ENCODE measurements at regions not wholly inside any gene's neighbourhood (a gene's known extent, or its start where the extent isn't known, plus 50 kb on each side); places are given as distances from the start of the nearest gene placed in this dataset.

DNA sequence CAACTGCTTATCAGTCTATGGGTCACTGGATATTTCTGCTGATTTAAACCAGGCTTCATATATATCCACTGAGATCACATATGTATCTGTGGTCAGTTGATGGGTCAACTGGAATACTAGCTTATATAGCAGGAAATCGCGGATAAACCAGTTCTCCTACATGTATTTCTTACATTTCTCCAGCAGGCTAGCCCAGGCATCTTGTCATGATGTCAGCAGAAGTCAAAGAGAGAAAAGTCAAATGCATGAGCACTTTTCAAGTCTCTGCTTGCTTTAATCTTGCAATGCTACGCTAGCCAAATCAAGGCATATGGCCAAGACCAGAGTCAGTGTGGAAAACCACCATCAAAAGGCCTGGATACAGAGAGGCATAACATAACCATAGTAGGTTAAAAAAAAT lies 1008.8 kb upstream of the DIAPH2 start:
- no peak for TF ChIP-seq POLR2A (IDR thresholded peaks at IDR 0.05)
- TF ChIP-seq, protein P1, sequence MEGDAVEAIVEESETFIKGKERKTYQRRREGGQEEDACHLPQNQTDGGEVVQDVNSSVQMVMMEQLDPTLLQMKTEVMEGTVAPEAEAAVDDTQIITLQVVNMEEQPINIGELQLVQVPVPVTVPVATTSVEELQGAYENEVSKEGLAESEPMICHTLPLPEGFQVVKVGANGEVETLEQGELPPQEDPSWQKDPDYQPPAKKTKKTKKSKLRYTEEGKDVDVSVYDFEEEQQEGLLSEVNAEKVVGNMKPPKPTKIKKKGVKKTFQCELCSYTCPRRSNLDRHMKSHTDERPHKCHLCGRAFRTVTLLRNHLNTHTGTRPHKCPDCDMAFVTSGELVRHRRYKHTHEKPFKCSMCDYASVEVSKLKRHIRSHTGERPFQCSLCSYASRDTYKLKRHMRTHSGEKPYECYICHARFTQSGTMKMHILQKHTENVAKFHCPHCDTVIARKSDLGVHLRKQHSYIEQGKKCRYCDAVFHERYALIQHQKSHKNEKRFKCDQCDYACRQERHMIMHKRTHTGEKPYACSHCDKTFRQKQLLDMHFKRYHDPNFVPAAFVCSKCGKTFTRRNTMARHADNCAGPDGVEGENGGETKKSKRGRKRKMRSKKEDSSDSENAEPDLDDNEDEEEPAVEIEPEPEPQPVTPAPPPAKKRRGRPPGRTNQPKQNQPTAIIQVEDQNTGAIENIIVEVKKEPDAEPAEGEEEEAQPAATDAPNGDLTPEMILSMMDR (IDR thresholded peaks at IDR 0.05 in 4 of 5, conservative IDR thresholded peaks at IDR 0.05 in 1 of 5): no peak
- ATAC-seq: no peak
- no peak overlapping the region for H3K27ac ChIP-seq
- no peak for DNase-seq
- H3K4me3 ChIP-seq: no peak overlapping the region
- intact Hi-C loops (cut with DNase I; ENCODE audit: low total_unique reads) (no loop called here), in situ Hi-C loops (cut with MboI; ENCODE audit: low sequenced_read_pairs in 4 of 4) (no loop called here)
- H3K36me3 ChIP-seq: no peaks in the 10 kb centered on the region
- no peaks in the 10 kb centered on the region for H3K9me3 ChIP-seq
- no peaks in the 10 kb centered on the region for H3K4me1 ChIP-seq
- H3K27me3 ChIP-seq: no peaks in the 10 kb centered on the region

DNA sequence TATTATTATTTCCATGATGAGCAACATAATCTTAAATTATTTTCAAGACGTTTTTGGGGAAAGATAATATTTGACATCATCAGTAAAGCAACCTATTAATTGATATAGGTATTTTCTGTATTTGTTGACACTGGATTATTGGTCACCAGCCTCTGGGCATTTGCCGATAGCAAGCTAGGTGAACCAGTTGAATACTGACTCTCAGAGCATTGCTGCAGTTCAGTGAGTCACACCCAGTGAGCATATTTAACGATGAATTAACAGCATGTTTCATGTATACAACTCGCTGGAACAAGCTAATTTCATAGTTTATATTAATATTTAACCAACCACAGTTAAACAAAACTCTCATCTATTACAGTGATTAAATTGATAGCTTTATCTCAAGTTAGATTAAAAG lies 1006.0 kb upstream of the DIAPH2 start:
- no peak for TF ChIP-seq POLR2A (IDR thresholded peaks at IDR 0.05)
- TF ChIP-seq, protein P1 (IDR thresholded peaks at IDR 0.05 in 4 of 5, conservative IDR thresholded peaks at IDR 0.05 in 1 of 5): no peak
- no peaks in the 10 kb centered on the region for H3K9me3 ChIP-seq
- H3K36me3 ChIP-seq: no peaks in the 10 kb centered on the region
- no peak overlapping the region for H3K27ac ChIP-seq
- ATAC-seq: no peak
- H3K27me3 ChIP-seq: no peaks in the 10 kb centered on the region
- intact Hi-C loops (cut with DNase I; ENCODE audit: low total_unique reads): no loop called here
- no peak overlapping the region for H3K4me3 ChIP-seq
- no peak for DNase-seq
- no peaks in the 10 kb centered on the region for H3K4me1 ChIP-seq
- in situ Hi-C loops (cut with MboI; ENCODE audit: low sequenced_read_pairs in 4 of 4): no loop called here

DNA sequence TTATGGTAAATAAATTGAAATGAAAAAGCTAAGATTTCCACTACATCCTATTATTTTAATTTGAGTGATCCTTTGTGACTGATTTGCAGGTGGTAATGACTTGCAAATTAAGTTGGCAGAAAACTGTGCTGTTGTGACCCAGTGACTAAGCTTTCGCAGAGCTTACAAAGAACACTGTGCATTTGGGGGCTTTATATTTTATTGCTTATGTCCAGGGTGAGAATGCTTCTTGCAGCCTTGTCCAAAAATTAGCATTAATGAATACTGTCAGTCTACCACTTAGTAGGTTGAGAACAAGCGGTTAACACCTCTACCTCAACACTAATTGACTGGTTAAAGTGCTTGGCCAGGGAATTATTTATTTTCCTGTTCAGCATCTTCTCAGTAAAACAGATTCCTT lies 991.3 kb upstream of the DIAPH2 start:
- H3K27me3 ChIP-seq: no peaks in the 10 kb centered on the region
- no peak overlapping the region for H3K4me3 ChIP-seq
- no peak for DNase-seq
- no peaks in the 10 kb centered on the region for H3K4me1 ChIP-seq
- ATAC-seq: no peak
- no peaks in the 10 kb centered on the region for H3K36me3 ChIP-seq
- H3K27ac ChIP-seq: no peak overlapping the region
- in situ Hi-C loops (cut with MboI; ENCODE audit: low sequenced_read_pairs in 4 of 4): no loop called here
- intact Hi-C loops (cut with DNase I; ENCODE audit: low total_unique reads): no loop called here
- TF ChIP-seq, protein P1 (IDR thresholded peaks at IDR 0.05 in 4 of 5, conservative IDR thresholded peaks at IDR 0.05 in 1 of 5): no peak
- no peak for TF ChIP-seq POLR2A (IDR thresholded peaks at IDR 0.05)
- no peaks in the 10 kb centered on the region for H3K9me3 ChIP-seq

DNA sequence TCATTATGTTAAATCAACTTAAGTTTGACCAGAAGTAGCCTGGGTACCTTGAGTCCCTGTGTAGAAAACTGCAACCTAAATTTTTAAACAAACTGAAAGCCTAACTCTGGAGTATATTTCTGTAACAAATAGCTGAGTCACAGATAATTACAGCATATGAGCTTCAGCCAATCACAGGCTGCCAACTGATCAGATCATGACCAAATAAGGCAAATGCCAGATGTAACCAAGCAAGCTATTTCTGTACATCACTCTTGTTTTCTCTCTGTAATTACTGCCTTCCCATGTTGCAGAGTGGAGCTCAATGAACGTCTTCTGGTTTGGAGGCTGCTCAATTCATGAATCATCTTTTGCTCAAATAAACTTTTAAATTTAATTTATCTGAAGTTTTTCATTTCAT lies 980.9 kb upstream of the DIAPH2 start:
- Histone ChIP-seq H3K36me3 (no peaks in the 10 kb centered on the region), H3K27me3 (peaks cover 0 to 2% (median 0%) of the 10 kb centered on the region in 3 donors), H3K4me1 (no peaks in the 10 kb centered on the region), H3K27ac (no peak overlapping the region), H3K9me3 (peaks cover 0 to 4% (median 0%) of the 10 kb centered on the region in 3 donors), H3K4me3 (no peak overlapping the region)
- intact Hi-C loops (cut with DNase I; ENCODE audit: low total_unique reads) (no loop called here), in situ Hi-C loops (cut with MboI; ENCODE audit: low sequenced_read_pairs in 4 of 4) (no loop called here)
- no peak for DNase-seq
- TF ChIP-seq, protein P1 (IDR thresholded peaks at IDR 0.05 in 4 of 5, conservative IDR thresholded peaks at IDR 0.05 in 1 of 5): no peak
- TF ChIP-seq POLR2A (IDR thresholded peaks at IDR 0.05): no peak
- no peak for ATAC-seq

DNA sequence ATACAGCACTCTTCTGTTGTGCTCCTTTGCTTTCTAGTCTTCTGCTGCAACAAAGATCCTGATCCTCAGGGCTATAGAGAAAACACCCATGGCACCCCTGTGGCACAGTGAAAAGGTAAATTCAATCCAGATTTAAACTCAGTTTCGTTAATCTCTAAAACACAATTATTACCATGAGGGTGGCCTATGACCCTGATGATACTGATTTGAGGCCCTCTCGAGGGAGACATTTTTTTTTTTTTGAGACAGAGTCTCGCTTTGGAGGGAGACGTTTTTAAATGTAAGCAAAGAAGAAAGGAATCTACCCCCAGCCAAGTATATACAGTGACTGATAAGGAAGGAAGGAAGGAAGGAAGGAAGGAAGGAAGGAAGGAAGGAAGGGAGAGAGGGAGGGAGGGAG lies 967.8 kb upstream of the DIAPH2 start:
- no peaks in the 10 kb centered on the region for H3K4me1 ChIP-seq
- no peak for DNase-seq
- no peaks in the 10 kb centered on the region for H3K36me3 ChIP-seq
- H3K27me3 ChIP-seq: no peaks in the 10 kb centered on the region
- in situ Hi-C loops (cut with MboI; ENCODE audit: low sequenced_read_pairs in 4 of 4): no loop called here
- H3K27ac ChIP-seq: no peak overlapping the region
- intact Hi-C loops (cut with DNase I; ENCODE audit: low total_unique reads): no loop called here
- no peaks in the 10 kb centered on the region for H3K9me3 ChIP-seq
- no peak overlapping the region for H3K4me3 ChIP-seq
- TF ChIP-seq POLR2A (IDR thresholded peaks at IDR 0.05): no peak
- TF ChIP-seq, protein P1 (IDR thresholded peaks at IDR 0.05 in 4 of 5, conservative IDR thresholded peaks at IDR 0.05 in 1 of 5): no peak
- no peak for ATAC-seq
